NOMO-1 treated with DMSO at 0.1 percent for 48 hours (cell line): ENCODE measurements at regions not wholly inside any gene's neighbourhood (a gene's known extent, or its start where the extent isn't known, plus 50 kb on each side); places are given as distances from the start of the nearest gene placed in this dataset.
"Not testable (repeated sequence)": the region's sequence is repeated elsewhere in the genome, so short reads cannot be mapped to it uniquely, and the experiment has no call there.

ENCODE experiments used
- DNase-seq: peaks from one replicate; lab custom pipeline; 2025; ENCODE audit not compliant: unreplicated experiment; lab: John Stamatoyannopoulos, UW

DNA sequence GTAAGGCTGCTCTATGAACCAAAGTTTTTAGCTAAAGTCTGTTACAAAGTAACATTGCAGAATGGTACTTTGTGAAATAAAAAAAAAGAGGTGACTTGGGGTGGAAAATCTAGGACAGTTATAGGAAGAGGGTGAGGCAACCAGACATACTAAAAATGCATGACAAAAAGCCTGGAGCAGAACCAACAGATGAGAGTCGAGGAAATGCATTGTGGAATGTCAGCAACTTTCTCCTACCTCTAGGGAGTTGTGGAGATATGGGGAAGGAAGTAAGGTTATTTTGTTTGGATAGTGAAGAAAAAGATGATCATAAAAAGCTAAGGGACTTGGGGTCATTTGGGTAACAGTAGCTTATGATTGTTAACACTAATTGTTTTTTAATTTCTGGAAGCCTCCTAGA, 295.6 kb downstream of the S1PR1 start:
- DNase-seq: no peak

DNA sequence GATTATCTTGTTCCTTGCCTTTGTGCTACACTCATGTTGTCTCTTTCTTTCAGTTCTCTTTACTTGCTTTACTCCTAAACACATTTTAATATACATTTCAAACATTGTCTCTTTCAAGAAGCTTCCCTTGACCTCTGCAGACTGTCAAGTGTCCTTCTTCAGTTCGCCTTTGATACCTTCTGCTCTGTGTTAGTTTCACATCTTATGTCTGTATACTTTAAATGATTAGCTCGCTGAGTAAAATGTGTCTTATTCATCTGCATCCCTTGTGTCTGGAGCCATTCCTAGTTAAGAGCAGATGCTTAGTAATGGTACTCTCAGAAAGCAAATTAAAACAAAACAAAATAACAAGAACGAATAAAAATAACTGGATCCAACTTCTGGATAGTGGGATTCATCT, 303.3 kb downstream of the S1PR1 start:
- no peak for DNase-seq

DNA sequence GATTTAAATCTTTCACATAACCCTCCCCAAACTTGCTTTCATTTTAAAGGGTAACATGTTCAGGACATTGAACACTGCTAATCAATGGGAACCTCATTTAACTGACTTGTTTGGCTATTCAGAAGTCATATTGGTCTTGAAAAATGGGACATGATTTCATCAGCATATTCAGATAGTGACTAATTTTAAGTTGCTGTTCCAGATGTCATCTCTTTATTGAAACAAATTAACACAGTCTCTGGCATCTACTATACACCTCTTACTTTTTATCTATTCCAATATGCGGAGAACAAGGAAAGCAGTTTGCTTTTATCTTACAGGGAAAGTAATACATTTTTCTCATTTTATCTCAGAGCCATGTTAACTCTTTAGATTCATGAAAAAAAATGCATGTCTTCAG, 310.1 kb downstream of the S1PR1 start:
- DNase-seq: no peak

DNA sequence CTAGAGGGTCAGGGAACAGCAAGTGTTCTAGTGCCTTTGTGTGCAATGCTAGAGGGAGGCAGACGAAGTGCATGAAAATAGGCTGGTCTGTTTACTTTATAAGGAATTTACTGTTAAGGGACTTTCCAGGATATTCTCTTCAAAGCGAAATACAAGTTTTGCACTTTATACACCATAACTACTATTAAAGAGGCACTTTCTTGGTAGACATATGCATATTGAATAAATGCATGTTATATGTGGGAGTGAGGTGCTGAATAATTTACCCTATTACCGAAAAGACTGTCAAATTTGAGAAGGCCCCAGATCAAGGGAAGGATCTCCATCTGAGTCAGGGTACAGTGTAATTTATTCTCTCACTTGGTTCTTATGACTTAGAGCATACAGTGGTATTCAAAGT, 310.5 kb downstream of the S1PR1 start:
- DNase-seq: no peak

DNA sequence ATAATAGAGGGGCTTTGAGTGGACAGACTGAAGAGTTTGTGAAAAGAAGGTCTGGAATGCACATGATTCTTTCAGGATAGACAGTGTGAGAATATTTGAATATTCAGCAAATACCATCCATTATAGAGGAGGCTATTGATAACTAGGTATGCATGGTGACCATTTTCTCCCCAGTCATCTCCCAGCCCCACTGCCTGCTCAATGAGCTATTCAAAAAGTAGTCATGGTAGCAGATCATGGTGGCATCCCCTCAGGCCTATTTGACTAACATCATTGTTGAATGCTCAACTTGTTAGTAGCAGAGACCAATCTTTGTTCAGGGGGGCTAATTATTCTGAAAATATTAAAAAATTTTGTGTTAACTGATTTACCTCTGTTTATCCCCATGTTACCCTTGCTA, 311.6 kb downstream of the S1PR1 start:
- no peak for DNase-seq

DNA sequence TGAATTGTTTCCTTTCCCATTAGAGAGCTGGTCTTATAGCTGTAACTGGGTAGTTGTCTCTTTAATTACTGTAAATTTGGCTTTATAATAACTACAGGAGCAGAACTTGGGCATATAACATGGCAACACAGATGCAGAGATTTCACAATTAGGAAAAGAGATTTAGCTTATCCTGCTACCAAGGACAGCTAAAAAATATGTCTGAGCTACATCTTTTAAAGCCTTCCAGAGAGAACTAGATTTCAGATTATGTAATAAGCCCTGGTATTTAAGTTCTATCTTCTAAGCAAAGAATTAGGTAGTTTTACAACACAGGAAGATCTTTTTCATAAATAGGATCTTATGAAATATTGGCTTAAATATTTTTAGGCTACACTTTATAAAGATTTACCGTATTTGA, 313.8 kb downstream of the S1PR1 start:
- no peak for DNase-seq

DNA sequence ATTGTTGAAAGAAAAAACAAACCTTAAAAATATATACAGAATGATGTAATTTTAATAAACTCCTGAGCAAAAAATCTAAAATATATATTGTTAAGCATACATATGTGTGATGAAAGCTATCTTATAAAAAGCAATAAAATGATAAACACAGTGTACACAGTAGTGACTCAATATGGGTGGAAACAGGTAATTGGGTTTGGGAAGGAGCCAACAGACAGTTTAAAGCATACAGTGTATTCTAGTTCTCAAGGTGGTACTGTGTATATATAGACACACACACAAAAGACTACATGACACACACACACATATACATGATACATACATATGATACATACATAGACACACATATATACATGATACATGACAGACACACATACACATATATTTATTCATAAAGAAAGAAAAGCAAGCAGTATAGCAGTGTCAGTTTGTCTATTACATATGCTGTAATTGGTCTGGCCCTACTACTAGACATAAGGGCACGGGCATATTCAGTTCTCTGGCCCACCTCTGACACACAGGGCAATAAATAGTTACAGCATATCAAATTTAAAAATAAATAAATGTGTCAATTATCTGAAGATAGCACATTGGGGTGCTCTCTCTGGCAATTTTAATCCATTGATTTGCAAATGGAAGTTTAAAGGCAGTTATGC, 330.2 kb downstream of the S1PR1 start:
- no peak for DNase-seq

DNA sequence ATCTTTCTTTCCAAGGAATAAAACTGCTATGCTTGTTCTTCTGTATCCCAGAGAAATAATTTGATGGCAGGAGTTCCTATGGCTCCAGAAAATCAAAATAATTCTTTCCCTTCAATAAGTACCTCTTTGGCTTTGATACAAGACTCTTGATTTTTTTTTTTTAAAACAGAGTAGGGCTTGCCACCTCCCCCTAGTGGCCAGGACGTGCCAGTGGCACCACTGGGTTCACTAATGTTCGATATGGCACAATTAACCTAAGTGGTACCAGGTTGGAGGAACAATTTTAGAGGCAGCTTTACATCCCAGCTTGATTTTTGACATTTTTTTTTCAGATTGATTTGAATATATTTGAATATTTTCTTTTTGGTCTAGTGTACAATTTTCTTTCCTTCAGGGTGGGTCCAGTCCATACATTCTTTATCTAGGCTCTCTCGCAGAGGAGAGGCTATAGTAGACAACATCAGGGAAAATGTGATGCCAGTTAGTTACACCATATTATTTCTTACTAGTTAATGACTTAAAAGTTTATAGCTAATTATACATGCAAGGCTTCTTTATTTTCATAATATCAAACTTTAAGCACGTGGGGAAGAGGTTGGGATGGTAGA, 330.9 kb downstream of the S1PR1 start:
- DNase-seq: no peak

DNA sequence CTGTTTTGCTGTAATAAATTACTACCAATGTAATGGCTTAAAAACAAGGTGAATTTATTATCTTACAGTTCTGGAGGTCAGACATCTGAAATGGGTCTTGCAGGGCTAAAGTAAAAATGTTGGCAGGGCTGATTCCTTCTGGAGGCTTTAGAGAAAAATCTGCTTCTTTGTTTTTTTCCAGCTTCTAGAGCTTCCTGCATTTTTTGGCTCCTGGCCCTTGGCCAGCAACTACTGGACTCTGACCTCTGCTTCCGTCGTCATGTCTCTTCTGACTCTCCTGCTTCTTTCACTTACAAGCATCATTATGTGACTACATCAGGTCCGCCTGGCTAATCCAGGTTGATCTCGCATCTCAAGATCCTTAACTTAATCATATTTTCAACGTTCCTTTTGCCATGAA, 350.9 kb downstream of the S1PR1 start:
- no peak for DNase-seq

DNA sequence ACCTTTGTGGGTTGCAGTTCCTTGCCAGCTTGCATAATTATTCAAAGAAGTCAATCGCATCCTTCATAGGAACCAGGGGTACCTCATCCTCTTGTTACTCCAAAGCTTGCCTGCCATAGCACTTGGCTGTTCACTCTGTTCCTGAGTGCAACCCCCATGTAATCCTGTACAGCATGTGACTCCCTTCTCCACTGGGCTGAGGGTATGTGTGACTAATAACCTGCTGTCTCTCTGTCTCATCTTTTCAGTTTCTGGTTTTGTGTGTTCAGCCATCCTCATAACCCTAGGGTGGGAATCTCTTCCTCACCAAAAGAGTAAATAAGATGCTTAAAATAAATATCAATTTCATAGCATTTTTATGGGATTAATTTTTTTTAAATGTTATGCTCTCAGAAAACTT, 351.9 kb downstream of the S1PR1 start:
- DNase-seq: no peak

DNA sequence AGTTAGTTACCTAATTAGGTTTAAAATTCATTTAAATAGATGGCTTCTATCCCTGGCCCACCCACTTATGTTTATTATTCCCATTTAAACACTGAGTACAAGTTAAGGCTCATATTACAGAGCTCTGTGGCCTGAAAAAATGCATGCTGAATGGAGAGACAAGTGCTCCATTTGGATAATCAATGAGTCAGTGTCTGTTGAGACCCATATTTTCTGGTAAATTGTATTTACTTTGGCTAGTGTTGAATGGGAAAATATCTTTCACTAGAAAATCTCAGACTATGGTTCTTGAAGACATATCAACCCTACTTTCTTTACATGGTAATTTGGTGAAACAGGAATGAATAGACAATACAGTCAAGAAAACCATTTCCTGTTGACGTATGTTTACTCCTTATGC, 356.0 kb downstream of the S1PR1 start:
- DNase-seq: no peak

DNA sequence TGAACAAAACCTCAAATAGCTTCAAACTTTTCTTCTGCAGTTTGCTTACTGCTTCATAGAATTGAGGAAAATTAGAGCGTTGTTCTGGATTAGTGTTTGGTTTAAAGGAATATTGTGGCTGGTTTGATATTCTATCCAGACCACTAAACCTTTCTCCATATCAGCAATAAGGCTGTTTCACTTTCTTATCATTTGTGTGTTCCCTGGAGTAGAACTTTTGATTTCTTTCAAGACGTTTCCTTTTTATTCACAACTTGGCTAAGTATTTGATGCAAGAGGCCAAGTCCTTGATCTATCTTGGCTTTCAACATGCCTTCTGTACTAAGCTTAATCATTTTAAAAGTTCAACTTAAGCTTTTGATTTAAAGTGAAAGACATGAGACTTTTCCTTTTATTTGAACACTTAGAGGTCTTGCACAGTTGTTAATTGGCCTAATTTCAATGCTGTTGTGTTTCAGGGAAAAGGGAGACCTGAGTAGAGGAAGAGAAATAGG, 359.1 kb downstream of the S1PR1 start:
- no peak for DNase-seq

DNA sequence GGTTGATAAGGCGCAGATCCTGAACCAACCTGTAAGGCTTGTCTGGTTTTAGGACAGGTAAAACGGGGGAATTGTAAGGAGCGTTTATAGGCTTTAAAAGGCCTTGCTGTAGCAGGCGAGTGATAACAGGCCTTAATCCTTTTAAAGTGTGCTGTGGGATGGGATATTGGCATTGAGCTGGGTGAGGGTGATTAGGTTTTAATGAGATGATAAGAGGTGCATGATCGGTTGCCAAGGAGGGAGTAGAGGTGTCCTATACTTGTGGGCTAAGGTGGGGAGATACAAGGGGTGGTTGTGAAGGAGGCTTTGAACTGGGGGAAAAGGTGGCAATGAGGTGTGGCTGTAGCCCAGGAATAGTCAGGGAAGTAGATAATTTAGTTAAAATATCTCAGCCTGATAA, 363.8 kb downstream of the S1PR1 start:
- DNase-seq: not testable (repeated sequence)

DNA sequence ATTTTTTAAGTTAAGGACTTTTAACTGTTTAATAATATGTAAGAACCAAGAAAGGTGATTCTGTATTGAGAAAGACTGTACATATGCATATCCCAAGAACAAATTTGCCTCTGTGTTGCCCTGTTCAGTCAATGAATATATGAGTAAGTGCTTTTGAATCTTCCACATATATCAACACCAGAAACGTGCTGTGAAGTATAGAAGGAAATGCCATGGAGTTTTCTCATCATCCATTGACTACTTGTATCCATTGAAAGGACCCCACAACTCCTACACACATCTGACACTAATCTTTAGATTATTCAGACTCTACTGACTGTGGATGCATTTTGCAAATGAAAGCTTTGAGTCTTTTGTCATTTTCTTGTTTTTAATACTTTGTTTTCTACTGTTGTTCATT, 366.9 kb downstream of the S1PR1 start:
- DNase-seq: no peak

DNA sequence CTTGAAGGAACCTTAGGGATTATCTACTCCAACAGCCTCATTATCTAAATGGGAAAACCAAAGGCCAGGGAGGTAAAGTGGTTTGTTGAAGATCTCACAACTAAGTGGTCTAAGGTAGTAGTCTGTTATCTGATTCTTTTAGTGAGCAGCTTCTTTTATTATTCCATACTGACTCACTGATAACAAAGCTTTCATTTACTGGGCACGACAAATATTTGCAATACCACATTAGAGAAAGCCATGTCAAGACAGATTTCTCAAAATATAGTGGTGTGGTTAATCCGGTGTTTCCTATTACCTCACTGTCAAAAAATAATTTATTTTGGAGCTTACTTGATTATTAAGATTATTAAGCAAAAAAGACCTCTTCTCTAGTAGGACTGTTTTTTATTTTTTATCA, 369.1 kb downstream of the S1PR1 start:
- DNase-seq: no peak

DNA sequence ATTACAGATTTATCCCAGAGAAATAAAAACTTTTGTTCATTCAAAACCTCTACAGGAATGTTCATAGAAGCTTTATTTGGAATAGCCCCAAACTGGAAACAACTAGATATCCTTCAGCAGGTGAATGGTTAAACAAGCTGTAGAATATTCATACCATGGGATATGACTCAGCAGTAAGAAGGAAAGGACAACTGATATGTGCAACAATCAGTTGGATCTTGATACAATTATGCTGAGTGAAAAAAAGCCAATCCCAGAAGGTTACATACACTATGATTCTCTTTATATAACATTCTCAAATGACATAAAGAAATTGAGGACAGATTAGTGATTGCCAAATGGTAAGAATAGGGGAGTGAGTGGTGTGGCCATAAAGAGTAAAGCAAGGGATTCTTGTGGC, 376.7 kb downstream of the S1PR1 start:
- DNase-seq: no peak

DNA sequence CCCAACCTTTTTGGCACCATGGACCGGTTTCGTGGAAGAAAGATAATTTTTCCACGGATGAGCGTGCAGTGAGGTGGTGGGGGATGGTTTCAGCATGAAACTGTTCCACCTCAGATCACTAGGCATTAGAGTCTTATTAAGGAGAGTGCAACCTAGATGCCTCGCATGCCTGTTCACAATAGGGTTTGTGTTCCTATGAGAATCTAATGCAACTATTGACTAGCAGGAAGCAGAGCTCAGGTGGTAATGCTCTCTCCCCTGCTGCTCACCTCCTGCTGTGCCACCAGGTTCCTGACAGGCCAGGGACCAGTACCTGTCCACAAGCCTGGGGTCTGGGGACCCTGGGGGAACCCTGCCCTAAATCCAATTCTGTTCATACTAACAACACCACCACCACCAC, 377.8 kb downstream of the OLFM3 start:
- DNase-seq: no peak

DNA sequence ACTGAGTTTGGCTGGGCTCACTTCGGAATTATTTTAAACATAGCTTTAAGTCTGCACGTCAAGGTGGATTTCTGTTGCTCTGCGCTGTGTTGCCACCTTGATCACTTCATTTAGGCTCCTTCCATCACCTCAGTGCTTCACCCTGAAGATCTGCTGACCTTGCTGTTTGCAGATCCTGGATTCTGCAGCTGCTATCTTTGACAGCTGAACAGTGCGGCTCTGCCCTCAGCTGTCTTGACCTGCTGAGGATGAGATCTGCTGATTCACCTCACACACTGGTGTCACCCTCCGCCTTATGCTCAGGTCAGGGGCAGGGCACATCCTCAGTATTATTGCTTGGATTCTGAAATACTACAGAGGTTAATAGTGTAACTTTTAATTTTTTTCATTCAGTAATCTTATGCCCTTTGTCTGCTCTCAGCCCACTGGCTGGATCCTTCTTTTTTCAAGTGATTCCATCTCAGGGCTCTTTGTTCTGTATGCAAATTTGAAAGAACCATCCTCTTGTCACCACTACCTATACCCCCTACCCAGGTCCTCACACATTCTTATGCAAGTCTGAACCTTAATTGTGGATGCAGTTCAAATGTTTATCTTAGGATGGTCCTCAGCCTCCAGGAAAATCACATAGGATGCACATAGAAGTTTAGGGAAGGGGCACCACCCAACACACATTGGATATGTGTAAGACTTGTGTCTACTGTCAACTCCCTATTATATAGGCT, 364.0 kb downstream of the OLFM3 start:
- DNase-seq: no peak

DNA sequence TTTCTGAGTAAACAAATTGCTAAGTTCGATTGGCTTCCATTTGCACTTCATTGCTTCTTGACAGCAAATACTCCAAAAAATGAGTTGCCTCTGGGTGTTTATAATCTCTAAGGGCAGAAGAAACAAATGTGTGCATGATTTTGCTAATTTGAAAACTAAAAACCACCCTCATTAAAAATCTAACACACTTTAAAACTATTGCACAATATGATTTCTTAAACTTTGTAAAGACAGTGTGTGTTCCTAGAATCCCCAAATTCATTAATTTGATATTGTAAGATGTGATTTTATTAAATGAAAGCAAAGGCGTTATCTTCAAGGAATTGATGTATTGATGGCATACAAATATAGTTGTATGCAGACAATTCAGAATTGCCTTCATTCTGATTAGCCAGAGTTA, 350.9 kb downstream of the OLFM3 start:
- no peak for DNase-seq

DNA sequence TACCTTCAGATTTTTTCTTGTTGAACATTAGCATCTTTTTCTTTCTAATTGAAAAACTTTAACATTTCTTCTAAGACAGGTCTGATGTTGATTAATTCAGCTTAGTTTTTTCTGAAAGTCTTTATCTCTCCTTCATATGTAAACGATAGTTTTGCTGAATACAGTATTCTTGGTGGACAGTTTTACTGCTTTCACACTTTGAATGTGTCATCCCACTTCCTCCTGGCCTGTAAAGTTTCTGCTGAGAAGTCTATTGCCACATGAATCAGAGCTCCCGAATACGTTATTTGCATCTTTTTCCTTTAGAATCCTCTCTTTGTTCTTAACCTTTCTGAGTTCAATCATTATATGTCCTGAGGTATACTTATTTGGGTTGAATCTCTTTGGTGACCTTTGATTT, 344.2 kb downstream of the OLFM3 start:
- DNase-seq: no peak

DNA sequence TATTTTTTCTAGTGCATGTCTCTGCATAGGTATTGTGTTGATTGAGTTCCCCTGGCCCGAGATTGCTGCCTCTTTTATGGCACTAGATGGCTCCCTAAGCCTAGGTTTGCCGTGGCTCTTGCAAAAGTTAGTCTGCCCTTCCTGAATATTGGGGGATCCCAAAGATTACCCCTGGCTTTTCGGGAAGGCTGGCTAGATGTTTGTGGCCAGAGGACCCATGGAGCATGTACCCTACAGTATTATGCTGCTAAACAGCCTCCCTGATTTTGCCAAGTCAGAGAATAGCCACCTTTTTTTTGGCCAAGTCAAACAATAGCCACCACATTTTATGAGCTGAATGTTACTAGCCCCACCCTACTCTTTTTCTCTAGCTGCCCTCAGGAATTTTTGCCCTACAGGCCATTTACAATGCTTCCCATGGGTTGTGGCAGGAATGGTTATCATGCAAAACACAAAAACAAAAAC, 343.2 kb downstream of the OLFM3 start:
- DNase-seq: no peak

DNA sequence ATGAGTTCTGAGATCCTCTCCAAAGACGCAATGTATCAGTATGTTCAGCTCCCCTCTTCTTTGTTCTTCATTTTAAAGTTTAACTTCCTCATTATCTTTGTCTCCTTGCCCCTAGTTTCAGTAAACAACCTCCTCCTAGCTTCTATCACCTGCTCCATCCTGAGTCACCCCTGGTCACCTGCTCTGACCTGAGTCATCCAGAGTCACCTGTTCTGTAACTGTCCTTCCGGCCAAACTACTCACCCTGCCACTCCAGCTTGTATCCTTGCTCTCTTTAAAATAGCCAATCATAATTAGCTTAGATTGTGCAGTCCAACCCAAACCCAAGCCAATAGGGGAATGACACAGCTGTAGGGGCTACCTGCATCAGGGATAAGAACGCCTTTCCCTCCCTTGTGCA, 332.0 kb downstream of the OLFM3 start:
- no peak for DNase-seq
